ENCODE measurements at regions not wholly inside any gene's neighbourhood (a gene's known extent, or its start where the extent isn't known, plus 50 kb on each side); places are given as distances from the start of the nearest gene placed in this dataset.
"Not testable (repeated sequence)": the region's sequence is repeated elsewhere in the genome, so short reads cannot be mapped to it uniquely, and the experiment has no call there.

DNA sequence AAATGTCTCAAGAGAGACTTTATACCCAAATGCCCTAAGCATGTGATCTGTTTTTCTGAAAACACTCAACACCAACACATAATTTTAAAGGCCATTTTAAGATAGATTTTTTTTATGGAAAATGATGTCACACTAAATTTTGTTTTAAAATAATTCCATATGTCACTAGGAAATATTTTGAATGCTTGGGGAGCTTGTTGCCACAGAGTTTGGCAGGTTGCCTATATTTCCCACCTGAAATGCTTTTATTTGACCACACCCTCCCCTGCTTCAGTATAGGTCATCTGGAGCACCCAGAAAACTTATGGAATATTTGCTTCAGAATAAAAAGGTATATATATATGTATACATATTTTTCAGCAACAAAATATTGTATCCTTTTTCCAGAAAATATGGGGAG lies 180.0 kb upstream of the ANK3 start:
- DNase-seq (ENCODE audit: low spot score): no peak

- no peak for DNase-seq (ENCODE audit: low spot score)
Observed at GRCh38 chr10:60566096-60566495, 176.4 kb upstream of the ANK3 start.

DNA sequence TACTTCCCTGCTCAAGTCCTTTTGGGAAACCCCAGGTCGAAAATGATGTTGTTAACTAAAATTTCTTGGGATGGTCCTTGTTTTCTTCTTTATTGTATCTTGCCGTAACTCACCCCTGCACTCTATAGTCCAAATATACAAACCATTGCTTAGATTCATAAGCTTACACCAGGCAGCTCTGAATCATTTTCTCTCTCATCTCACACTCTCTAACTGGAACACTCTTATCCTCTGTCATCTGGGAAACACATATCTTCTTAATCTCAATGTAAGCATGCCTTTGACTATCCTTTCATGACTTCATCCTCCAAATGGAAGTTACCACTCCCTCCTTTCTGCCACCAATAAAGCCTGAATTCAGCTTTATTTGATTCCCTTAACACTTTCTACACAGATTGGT lies 175.8 kb upstream of the ANK3 start:
- no peak for DNase-seq (ENCODE audit: low spot score)

DNA sequence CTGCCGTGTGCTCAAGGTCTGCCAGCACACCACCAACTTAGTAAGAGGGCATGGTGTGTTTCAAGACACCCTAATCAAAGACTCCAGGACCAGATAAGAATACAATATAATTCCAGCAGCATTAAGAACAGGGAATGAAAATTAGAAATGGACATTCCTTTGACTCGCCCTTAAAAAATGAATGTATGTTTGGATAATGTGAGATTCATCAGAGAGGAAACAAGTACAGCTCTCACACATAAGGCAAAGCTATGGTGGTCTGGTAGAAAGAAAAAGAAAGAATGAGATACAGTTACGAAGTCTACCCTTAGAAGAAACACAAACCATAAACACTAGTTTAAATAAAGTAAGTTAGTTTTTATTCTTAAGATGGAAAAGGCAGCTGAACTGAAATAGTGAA lies 174.8 kb upstream of the ANK3 start:
- no peak for DNase-seq (ENCODE audit: low spot score)

DNA sequence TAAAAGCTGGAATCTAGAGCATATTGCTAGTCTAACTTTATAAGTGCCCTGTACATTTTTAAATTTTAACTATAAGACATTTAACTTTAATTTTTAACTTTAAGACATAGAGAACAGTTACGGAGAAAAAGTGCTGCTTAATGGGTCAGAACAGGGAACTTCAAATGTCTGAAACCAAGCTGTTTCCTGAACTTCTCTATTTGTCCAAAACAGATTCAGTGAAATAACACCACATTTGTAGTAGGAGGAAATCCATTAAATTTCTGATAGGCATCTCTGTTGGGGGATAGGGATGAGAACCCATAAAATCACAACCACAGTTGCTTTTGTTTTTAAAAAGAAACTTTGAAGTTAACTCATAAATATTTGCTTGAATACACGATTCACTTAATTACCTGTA lies 170.8 kb upstream of the ANK3 start:
- DNase-seq (ENCODE audit: low spot score): no peak

- no peak for DNase-seq (ENCODE audit: low spot score)
Observed at GRCh38 chr10:60555700-60556099, 166.0 kb upstream of the ANK3 start.

DNA sequence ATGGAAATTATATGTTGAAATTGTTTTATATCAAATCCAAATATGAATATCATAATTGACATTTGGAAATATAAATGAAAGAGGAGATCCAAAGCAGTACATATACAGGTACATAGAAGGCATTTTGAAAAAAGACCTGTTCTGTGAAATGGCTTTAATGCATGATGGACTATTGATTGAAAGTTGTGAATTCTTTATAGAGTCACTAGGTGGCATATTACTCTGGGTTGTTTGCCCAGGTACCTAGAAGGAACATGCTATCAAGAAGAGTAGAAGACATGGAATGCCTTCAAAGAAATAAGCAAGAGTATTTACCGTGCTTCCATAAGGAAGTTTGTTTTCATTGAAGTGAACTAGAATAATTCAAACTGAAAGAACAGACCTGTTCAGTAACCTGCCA lies 160.0 kb upstream of the ANK3 start:
- DNase-seq (ENCODE audit: low spot score): no peak

DNA sequence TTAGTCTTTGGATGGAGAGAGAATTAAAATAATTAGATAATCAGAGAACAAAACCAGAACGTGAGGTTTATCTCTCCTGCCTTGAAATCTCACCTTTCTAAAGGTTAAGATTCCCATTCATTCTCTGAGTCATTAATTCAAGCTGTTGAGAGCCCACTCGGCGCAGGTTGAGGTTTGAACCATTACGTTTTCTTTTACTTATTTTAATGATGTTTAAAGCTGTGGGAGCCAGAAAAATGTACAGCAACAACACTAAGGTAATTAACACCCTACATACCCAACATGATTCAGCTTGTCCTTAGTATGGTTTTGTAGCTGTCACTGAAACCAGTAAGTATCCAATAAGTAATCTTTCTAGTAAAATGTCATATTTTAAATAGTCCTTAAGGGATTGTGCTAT lies 153.0 kb upstream of the ANK3 start:
- no peak for DNase-seq (ENCODE audit: low spot score)

DNA sequence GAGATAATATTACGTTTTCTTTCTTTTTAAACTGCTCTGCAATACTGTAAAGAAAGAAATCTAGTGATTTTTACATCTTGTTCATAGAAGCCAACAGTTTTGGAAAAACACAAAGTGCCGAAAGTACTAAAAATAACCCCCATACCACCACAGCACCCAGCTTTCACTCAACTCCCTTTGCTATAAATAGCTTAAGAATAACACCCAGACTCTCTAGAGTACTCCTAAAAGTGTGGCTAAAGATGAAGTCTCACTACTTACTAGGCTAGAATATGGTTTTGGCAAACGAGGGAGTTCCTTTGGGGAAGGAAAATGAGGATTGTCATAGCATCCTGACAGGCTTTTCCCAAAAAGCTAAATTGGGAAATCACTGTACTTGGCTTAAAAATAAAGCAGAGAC lies 151.8 kb upstream of the ANK3 start:
- DNase-seq (ENCODE audit: low spot score): no peak

DNA sequence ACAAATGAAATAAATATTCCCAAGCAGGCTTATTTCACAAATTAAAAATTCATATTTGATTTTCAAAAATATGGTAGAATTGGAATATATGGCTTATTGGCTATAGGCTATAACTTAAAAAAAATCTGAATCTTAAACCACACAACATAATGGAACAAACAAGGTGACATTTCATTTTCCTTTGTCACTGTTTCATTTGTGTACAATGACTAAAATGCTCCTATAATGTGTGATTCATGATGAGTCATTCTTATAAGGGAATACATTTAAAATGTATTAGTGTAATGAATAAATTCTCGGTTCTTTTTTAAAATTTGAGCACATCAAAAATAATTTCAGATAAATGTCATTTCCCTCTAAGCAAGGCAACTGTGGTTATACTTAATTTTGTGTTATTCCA lies 148.0 kb upstream of the ANK3 start:
- DNase-seq (ENCODE audit: low spot score): no peak

DNA sequence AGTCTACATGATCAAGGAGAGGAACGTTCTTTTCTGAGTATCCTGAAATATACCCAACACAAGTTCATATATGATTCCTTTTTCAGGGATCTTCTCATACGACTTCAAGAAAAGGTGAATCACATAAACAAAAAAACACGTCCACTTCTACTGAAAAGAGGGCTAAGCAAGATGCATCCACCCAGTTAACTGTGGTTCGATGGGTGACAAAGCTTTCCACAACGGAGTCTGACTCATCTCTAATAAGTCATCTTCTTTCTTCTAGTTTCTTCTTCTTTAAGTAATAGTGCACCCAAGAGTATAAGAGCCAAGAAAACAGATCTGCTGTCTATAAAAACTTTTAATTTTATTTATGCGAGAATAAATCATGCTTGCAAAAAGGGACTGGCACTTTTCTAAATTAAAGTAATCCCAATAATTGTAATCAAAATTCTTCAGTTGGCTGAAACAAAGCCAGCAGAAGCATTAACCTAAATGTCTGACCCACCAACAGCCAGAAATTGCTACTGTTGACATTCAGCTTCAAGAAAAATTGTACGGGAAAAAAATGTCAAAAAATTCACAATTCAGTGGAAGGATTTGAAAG lies 146.9 kb upstream of the ANK3 start:
- DNase-seq (ENCODE audit: low spot score): no peak

DNA sequence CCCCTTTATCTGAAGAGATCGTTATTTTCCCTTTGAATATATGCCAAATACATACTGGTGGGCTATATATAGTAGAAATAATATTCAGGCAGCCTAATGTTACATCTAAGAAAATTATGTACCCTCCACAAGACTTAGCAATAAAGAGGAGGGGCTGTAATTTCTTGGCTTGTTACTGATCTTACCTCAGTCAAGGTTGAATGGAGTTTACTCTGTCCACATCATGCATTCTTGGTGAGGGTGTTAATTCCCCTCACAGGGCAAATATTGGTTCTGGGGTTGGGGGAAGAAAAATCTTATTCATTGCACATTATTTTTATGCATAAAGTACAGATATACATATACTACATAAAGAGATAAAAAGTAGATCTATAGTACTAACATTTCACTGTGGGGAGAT lies 145.8 kb upstream of the ANK3 start:
- DNase-seq (ENCODE audit: low spot score): no peak

GRCh38 chr10:60534761-60535389 lies 145.2 kb upstream of the ANK3 start:
- no peak for DNase-seq (ENCODE audit: low spot score)

GRCh38 chr10:60532696-60533468 lies 143.2 kb upstream of the ANK3 start:
- no peak for DNase-seq (ENCODE audit: low spot score)

- no peak for DNase-seq (ENCODE audit: low spot score)
Observed at GRCh38 chr10:60531006-60531405, 141.3 kb upstream of the ANK3 start.

DNA sequence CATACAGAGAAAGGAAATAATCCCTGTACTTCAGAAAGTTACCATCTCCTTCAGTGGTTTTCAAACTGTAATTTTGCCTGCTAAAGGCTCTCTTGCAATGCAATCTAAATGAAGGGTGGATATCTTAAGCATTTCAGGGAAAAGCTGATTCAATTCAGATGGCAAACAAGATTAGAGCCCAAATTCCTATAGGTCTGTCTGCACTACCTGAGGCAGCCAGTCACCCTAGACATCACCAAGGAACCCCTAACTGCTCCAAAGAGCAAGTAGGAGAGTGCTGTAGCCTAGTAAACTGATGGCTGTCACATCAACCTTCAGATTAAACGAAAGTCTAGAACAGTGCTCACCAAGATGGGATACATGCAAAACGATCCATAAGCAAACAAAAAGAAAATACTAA lies 138.0 kb upstream of the ANK3 start:
- DNase-seq (ENCODE audit: low spot score): no peak

- DNase-seq (ENCODE audit: low spot score): no peak
Observed at GRCh38 chr10:60525716-60526585, 136.3 kb upstream of the ANK3 start.

- DNase-seq (ENCODE audit: low spot score): no peak
Observed at GRCh38 chr10:60524541-60524940, 134.9 kb upstream of the ANK3 start.

DNA sequence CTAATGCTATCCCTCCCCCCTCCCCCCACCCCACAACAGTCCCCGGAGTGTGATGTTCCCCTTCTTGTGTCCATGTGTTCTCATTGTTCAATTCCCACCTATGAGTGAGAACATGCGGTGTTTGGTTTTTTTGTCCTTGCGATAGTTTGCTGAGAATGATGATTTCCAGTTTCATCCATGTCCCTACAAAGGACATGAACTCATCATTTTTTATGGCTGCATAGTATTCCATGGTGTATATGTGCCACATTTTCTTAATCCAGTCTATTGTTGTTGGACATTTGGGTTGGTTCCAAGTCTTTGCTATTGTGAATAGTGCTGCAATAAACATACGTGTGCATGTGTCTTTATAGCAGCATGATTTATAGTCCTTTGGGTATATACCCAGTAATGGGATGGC lies 133.7 kb upstream of the ANK3 start:
- not testable (repeated sequence) for DNase-seq (ENCODE audit: low spot score)

DNA sequence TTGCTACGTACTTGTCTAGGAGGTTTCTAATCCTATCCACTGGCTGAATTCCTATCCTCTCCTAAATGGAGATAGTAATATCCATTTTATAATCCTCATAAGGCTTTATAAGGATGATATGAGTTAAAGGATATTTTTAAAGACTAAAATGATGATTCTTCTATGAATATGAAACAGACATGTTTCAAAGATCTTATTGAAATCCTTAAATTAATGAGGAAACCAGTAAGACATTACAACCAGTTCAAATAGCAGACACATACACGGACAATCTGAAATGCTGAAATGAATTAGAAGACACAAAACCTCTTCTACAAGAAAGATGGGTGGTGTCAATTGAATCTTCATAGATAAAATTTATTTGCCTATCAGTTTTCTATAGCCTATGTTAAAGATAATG lies 132.9 kb upstream of the ANK3 start:
- DNase-seq (ENCODE audit: low spot score): no peak

GRCh38 chr10:60521974-60522405 lies 132.3 kb upstream of the ANK3 start:
- no peak for DNase-seq (ENCODE audit: low spot score)

- no peak for DNase-seq (ENCODE audit: low spot score)
Observed at GRCh38 chr10:60518745-60519144, 129.1 kb upstream of the ANK3 start.

DNA sequence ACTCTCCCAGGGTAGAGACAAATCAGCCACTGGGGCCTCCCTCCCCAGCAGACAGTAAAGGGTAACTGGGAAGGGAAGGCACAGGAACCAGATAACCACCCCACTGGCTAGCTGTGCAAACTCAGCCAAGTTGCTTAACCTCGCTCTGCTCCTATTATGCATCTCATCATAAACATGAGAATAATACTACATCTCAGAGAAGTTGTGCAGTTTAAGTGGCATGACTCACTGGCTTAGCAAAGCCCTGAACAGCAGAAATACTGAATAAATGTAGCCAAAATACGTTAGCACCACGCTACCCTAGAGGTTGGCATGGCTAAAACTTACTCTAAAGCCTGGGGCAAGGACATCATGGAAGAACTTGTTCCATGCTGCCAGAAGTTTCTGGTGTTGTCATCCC lies 128.1 kb upstream of the ANK3 start:
- DNase-seq (ENCODE audit: low spot score): no peak

Measured in hematopoietic multipotent progenitor cell treated with erythropoietin and hydrocortisone succinate and interleukin-3 and kit ligand, for 17 days (in vitro differentiated cells).